IMR-90 (cell line): ENCODE measurements at regions not wholly inside any gene's neighbourhood (a gene's known extent, or its start where the extent isn't known, plus 50 kb on each side); places are given as distances from the start of the nearest gene placed in this dataset.

Source experiments
- ATAC-seq: fragments of 200-7000 bp; cut with Tn5 transposase; 2 replicates; pipeline ENCODE4 v1.9.1; 2020; ENCODE audit warnings: low read depth, mild to moderate bottlenecking, moderate library complexity
- BruUV-seq: library from RNA; stranded (reverse); fragments of 400-500 nt; replicated peaks from 2 replicates; lab custom pipeline; 2021; lab: Mats Ljungman, UMichigan
- CTCF ChIA-PET: fragments of 300-600 bp; formaldehyde crosslinking; extraction: SDS; loops from one replicate; lab custom pipeline; 2021; ENCODE audit warnings: antibody characterized with exemption; lab: Yijun Ruan, JAX
- POLR2A ChIA-PET: fragments of 300-600 bp; sonication (Branson Sonifier 250); formaldehyde crosslinking; loops from one replicate; lab custom pipeline; 2022; ENCODE audit warnings: antibody characterized with exemption; ENCODE audit not compliant: unreplicated experiment; lab: Charles Lee
- DNase-seq: peaks from one replicate; pipeline ENCODE4 v3.0.0; 2013
- H2AFZ ChIP-seq: replicated peaks from 2 replicates; pipeline ENCODE3; 2013; ENCODE audit warnings: low read length, mild to moderate bottlenecking; ENCODE audit not compliant: poor library complexity
- H2AK5ac ChIP-seq: 2 replicates; pipeline ENCODE4 v1.6.1; 2013; ENCODE audit warnings: low read depth, low read length, inconsistent platforms
- H2AK9ac ChIP-seq: replicated peaks from 2 replicates; pipeline ENCODE3; 2013; ENCODE audit warnings: mild to moderate bottlenecking, low read depth, low read length, moderate library complexity; ENCODE audit not compliant: poor library complexity
- H2BK120ac ChIP-seq: 2 replicates; pipeline ENCODE4 v1.6.1; 2013; ENCODE audit warnings: low read depth, low read length, inconsistent platforms
- H2BK15ac ChIP-seq: 3 replicates; pipeline ENCODE4 v1.6.1; 2013; ENCODE audit warnings: low read depth, low read length, inconsistent platforms
- H2BK20ac ChIP-seq: 2 replicates; pipeline ENCODE4 v1.6.1; 2013; ENCODE audit warnings: low read depth, mild to moderate bottlenecking, inconsistent platforms, low read length, moderate library complexity
- H2BK5ac ChIP-seq: 2 replicates; pipeline ENCODE4 v1.6.1; 2013; ENCODE audit warnings: mild to moderate bottlenecking, low read depth, low read length, inconsistent platforms; ENCODE audit not compliant: poor library complexity, severe bottlenecking
- H3K14ac ChIP-seq: replicated peaks from 2 replicates; pipeline ENCODE4 v1.6.1; 2013; ENCODE audit warnings: low read depth, low read length, inconsistent platforms
- H3K18ac ChIP-seq: 2 replicates; pipeline ENCODE4 v1.6.1; 2013; ENCODE audit warnings: low read depth, low read length, control low read depth
- H3K23ac ChIP-seq: 2 replicates; pipeline ENCODE4 v1.6.1; 2013; ENCODE audit warnings: low read depth, low read length, inconsistent platforms
- H3K27ac ChIP-seq: 2 replicates; pipeline ENCODE4 v1.5.1; 2013; ENCODE audit warnings: mild to moderate bottlenecking, control low read depth, low read length; ENCODE audit not compliant: insufficient read depth
- H3K27me3 ChIP-seq: 2 replicates; pipeline ENCODE4 v1.6.1; 2013; ENCODE audit warnings: low read length; ENCODE audit not compliant: control insufficient read depth, insufficient read depth
- H3K36me3 ChIP-seq: 2 replicates; pipeline ENCODE4 v1.6.1; 2013; ENCODE audit warnings: low read length, mixed read lengths; ENCODE audit not compliant: control insufficient read depth, insufficient read depth
- H3K4ac ChIP-seq: 2 replicates; pipeline ENCODE4 v1.6.1; 2013; ENCODE audit warnings: low read depth, low read length, inconsistent platforms
- H3K4me1 ChIP-seq: 2 replicates; pipeline ENCODE4 v1.6.1; 2013; ENCODE audit warnings: low read length, mixed read lengths; ENCODE audit not compliant: control insufficient read depth, insufficient read depth
- H3K4me2 ChIP-seq: 2 replicates; pipeline ENCODE4 v1.6.1; 2013; ENCODE audit warnings: low read depth, mild to moderate bottlenecking, control low read depth, low read length, moderate library complexity
- H3K4me3 ChIP-seq: 2 replicates; pipeline ENCODE4 v1.5.1; 2013; ENCODE audit warnings: low read depth, mild to moderate bottlenecking, control low read depth, low read length, moderate library complexity; ENCODE audit not compliant: insufficient read depth
- H3K56ac ChIP-seq: 2 replicates; pipeline ENCODE4 v1.6.1; 2013; ENCODE audit warnings: low read length, inconsistent platforms; ENCODE audit not compliant: insufficient read depth; ENCODE audit errors: extremely low read depth
- H3K79me1 ChIP-seq, 2 experiments: 2 replicates each; pipeline ENCODE4 v1.6.1; 2013; ENCODE audit warnings: low read length in 2 of 2, inconsistent platforms in 1 of 2, low read depth in 1 of 2
- H3K9ac ChIP-seq: 2 replicates; pipeline ENCODE4 v1.6.1; 2013; ENCODE audit warnings: low read depth, low read length, control low read depth
- H3K9me1 ChIP-seq: 2 replicates; pipeline ENCODE4 v1.6.1; 2013; ENCODE audit warnings: low read length, inconsistent platforms; ENCODE audit not compliant: insufficient read depth
- H3K9me3 ChIP-seq: 2 replicates; pipeline ENCODE4 v1.6.1; 2013; ENCODE audit warnings: low read length; ENCODE audit not compliant: control insufficient read depth, insufficient read depth
- H4K20me1 ChIP-seq: 2 replicates; pipeline ENCODE4 v1.6.1; 2013; ENCODE audit warnings: low read length, inconsistent platforms; ENCODE audit not compliant: insufficient read depth
- H4K5ac ChIP-seq: 2 replicates; pipeline ENCODE4 v1.6.1; 2013; ENCODE audit warnings: mild to moderate bottlenecking, low read depth, low read length, control low read depth
- H4K8ac ChIP-seq, 2 experiments: 2 replicates each; pipeline ENCODE4 v1.6.1; 2013; ENCODE audit warnings: low read depth in 2 of 2, low read length in 2 of 2, control low read depth in 1 of 2, inconsistent platforms in 1 of 2
- H4K91ac ChIP-seq: 2 replicates; pipeline ENCODE4 v1.6.1; 2013; ENCODE audit warnings: low read depth, low read length, inconsistent platforms; ENCODE audit not compliant: insufficient read depth
- BHLHE40 ChIP-seq: fragments of 150-350 bp; IDR thresholded peaks from 2 replicates; pipeline ENCODE4 v1.6.1; 2016; ENCODE audit warnings: mild to moderate bottlenecking, low read depth, low read length
- CEBPB ChIP-seq: IDR thresholded peaks from 2 replicates; pipeline ENCODE4 v1.6.1; 2012; ENCODE audit warnings: low read depth, low read length, improper control_type of control experiment
- CHD1 ChIP-seq: IDR thresholded peaks from 2 replicates; pipeline ENCODE4 v1.6.1; 2012; ENCODE audit warnings: low read depth, low read length, improper control_type of control experiment
- ELK1 ChIP-seq: fragments of 150-350 bp; IDR thresholded peaks from 2 replicates; pipeline ENCODE4 v1.6.1; 2016; ENCODE audit warnings: low read depth, mild to moderate bottlenecking, low read length, moderate library complexity, borderline replicate concordance
- FOS ChIP-seq: fragments of 150-350 bp; IDR thresholded peaks from 2 replicates; pipeline ENCODE4 v1.6.1; 2016; ENCODE audit warnings: low read depth, low read length
- MAFK ChIP-seq: IDR thresholded peaks from 2 replicates; pipeline ENCODE4 v1.6.1; 2012; ENCODE audit warnings: low read depth, low read length, improper control_type of control experiment
- MAZ ChIP-seq: IDR thresholded peaks from 2 replicates; pipeline ENCODE4 v1.6.1; 2012; ENCODE audit warnings: low read depth, mild to moderate bottlenecking, low read length, improper control_type of control experiment, moderate library complexity, borderline replicate concordance
- MXI1 ChIP-seq: IDR thresholded peaks from 2 replicates; pipeline ENCODE4 v1.6.1; 2012; ENCODE audit warnings: low read depth, mild to moderate bottlenecking, low read length, moderate library complexity, borderline replicate concordance
- NFE2L2 ChIP-seq: fragments of 150-350 bp; IDR thresholded peaks from 2 replicates; pipeline ENCODE4 v1.6.1; 2016; ENCODE audit warnings: low read depth, mild to moderate bottlenecking, low read length
- POLR2A ChIP-seq: IDR thresholded peaks from 2 replicates; pipeline ENCODE4 v1.6.1; 2012; ENCODE audit warnings: mild to moderate bottlenecking, low read depth, low read length
- RAD21 ChIP-seq: IDR thresholded peaks from 2 replicates; pipeline ENCODE4 v1.6.1; 2012; ENCODE audit warnings: low read length, improper control_type of control experiment
- RCOR1 ChIP-seq: IDR thresholded peaks from 2 replicates; pipeline ENCODE4 v1.6.1; 2012; ENCODE audit warnings: mild to moderate bottlenecking, low read length, improper control_type of control experiment; ENCODE audit not compliant: insufficient replicate concordance
- RFX5 ChIP-seq: IDR thresholded peaks from 2 replicates; pipeline ENCODE4 v1.8.0; 2012; ENCODE audit warnings: low read depth, mild to moderate bottlenecking, low read length, moderate library complexity
- SMC3 ChIP-seq: fragments of 150-350 bp; IDR thresholded peaks from 2 replicates; pipeline ENCODE4 v1.6.1; 2016; ENCODE audit warnings: low read depth, mild to moderate bottlenecking, antibody characterized with exemption, low read length, moderate library complexity
- WGBS, 2 experiments: methylation state at CpG; one replicate each; pipeline versions ENCODE4 v1.1.5 to v1.1.7; 2013; ENCODE audit warnings: missing lambda C conversion rate in 2 of 2; ENCODE audit not compliant: insufficient read length in 1 of 2; ENCODE audit errors: extremely low coverage in 2 of 2; 5-methylcytosine and 5-hydroxymethylcytosine counted together
- dilution Hi-C: fragments of 300-500 bp; cut with HindIII; formaldehyde crosslinking; loops from one replicate; pipeline ENCODE4 v1.14.3; 2018; ENCODE audit warnings: low sequenced_read_pairs; ENCODE audit not compliant: unreplicated experiment
- in situ Hi-C: fragments of 300-500 bp; cut with MboI; formaldehyde crosslinking; loops from 3 replicates; pipeline ENCODE4 v1.14.3; 2019; ENCODE audit warnings: low sequenced_read_pairs, inconsistent platforms, mixed read lengths
- intact Hi-C: fragments of 100-400 bp; cut with micrococcal nuclease; formaldehyde crosslinking; loops from 2 replicates; pipeline ENCODE4 v1.10.0; 2022
- TF ChIP-seq, protein P1 (sequence below): conservative IDR thresholded peaks from 2 replicates; pipeline ENCODE4 v1.5.1; 2012; ENCODE audit warnings: mild to moderate bottlenecking, low read depth, low read length, improper control_type of control experiment
- TF ChIP-seq, protein P2 (sequence below): fragments of 150-350 bp; IDR thresholded peaks from 2 replicates; pipeline ENCODE4 v1.6.1; 2017; ENCODE audit warnings: mild to moderate bottlenecking, antibody characterized with exemption, low read length, low read depth

GRCh38 chr6:154623391-154623790 is 109.8 kb upstream of the SCAF8 start:
- no peak overlapping the region for H2BK20ac ChIP-seq
- no peak overlapping the region for H4K91ac ChIP-seq
- no peaks in the 10 kb centered on the region for H3K79me1 ChIP-seq
- H2BK5ac ChIP-seq, result no peak overlapping the region
- dilution Hi-C loops (no loop called here), in situ Hi-C loops (no loop called here), intact Hi-C loops (no loop called here)
- H3K4me1 ChIP-seq, result no peaks in the 10 kb centered on the region
- no peak overlapping the region for H2AK9ac ChIP-seq
- H4K5ac ChIP-seq, result no peak overlapping the region
- no peak overlapping the region for H2AFZ ChIP-seq
- no peak overlapping the region for H3K4me3 ChIP-seq
- no peaks in the 10 kb centered on the region for H3K9me1 ChIP-seq
- H3K4ac ChIP-seq, result no peak overlapping the region
- H4K20me1 ChIP-seq, result no peaks in the 10 kb centered on the region
- ATAC-seq, result no peak
- no peaks in the 10 kb centered on the region for H3K9me3 ChIP-seq
- H3K14ac ChIP-seq, result no peak overlapping the region
- H3K56ac ChIP-seq, result no peak overlapping the region
- no peak overlapping the region for H3K23ac ChIP-seq
- no peak overlapping the region for H3K4me2 ChIP-seq
- no peak overlapping the region for H2AK5ac ChIP-seq
- no peak overlapping the region for H4K8ac ChIP-seq
- no peak overlapping the region for H3K9ac ChIP-seq
- TF ChIP-seq, protein P1, sequence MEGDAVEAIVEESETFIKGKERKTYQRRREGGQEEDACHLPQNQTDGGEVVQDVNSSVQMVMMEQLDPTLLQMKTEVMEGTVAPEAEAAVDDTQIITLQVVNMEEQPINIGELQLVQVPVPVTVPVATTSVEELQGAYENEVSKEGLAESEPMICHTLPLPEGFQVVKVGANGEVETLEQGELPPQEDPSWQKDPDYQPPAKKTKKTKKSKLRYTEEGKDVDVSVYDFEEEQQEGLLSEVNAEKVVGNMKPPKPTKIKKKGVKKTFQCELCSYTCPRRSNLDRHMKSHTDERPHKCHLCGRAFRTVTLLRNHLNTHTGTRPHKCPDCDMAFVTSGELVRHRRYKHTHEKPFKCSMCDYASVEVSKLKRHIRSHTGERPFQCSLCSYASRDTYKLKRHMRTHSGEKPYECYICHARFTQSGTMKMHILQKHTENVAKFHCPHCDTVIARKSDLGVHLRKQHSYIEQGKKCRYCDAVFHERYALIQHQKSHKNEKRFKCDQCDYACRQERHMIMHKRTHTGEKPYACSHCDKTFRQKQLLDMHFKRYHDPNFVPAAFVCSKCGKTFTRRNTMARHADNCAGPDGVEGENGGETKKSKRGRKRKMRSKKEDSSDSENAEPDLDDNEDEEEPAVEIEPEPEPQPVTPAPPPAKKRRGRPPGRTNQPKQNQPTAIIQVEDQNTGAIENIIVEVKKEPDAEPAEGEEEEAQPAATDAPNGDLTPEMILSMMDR, result no peak
- TF ChIP-seq BHLHE40 (no peak), RFX5 (no peak), RCOR1 (no peak), POLR2A (no peak), NFE2L2 (no peak), CHD1 (no peak), RAD21 (no peak), ELK1 (no peak), MAZ (no peak), SMC3 (no peak), MAFK (no peak), FOS (no peak), CEBPB (no peak), MXI1 (no peak)
- TF ChIP-seq, protein P2, sequence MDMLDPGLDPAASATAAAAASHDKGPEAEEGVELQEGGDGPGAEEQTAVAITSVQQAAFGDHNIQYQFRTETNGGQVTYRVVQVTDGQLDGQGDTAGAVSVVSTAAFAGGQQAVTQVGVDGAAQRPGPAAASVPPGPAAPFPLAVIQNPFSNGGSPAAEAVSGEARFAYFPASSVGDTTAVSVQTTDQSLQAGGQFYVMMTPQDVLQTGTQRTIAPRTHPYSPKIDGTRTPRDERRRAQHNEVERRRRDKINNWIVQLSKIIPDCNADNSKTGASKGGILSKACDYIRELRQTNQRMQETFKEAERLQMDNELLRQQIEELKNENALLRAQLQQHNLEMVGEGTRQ, result no peak
- no peak for DNase-seq
- H2BK120ac ChIP-seq, result no peak overlapping the region
- POLR2A ChIA-PET, result no interaction called here
- no peaks in the 10 kb centered on the region for H3K36me3 ChIP-seq
- H3K18ac ChIP-seq, result no peak overlapping the region
- CTCF ChIA-PET, result interaction anchor here (0.6 kb wide), 1 partner anchor 34 kb away, joined by 3 read pairs; no protein-coding TSS in a partner anchor
- no peak overlapping the region for H2BK15ac ChIP-seq
- H3K27me3 ChIP-seq, result no peaks in the 10 kb centered on the region
- H3K27ac ChIP-seq, result no peak overlapping the region
- WGBS, 2 experiments, result no CpG with 5 or more reads among the region's 6 CpGs
- no TSS peak for BruUV-seq
